Keratinocyte (primary cell): ENCODE measurements at regions not wholly inside any gene's neighbourhood (a gene's known extent, or its start where the extent isn't known, plus 50 kb on each side); places are given as distances from the start of the nearest gene placed in this dataset.

Experiments
- DNase-seq: peaks from one replicate; pipeline ENCODE4 v3.0.0-alpha.2; 2011; ENCODE audit warnings: low read depth, missing footprints, low spot score
- FAIRE-seq: peaks from 2 replicates; lab custom pipeline; 2011; peaks lifted over from hg19 to GRCh38; lab: Jason Lieb, UNC
- H2AFZ ChIP-seq: 2 replicates; pipeline ENCODE4 v1.6.0; 2012; ENCODE audit warnings: low read length, control low read depth, inconsistent platforms; ENCODE audit not compliant: control insufficient read depth
- H3K27ac ChIP-seq: 2 replicates; pipeline ENCODE4 v1.5.1; 2011; ENCODE audit warnings: low read length; ENCODE audit not compliant: control insufficient read depth, insufficient read depth
- H3K27me3 ChIP-seq: 3 replicates; pipeline ENCODE4 v1.6.0; 2011; ENCODE audit warnings: low read length; ENCODE audit not compliant: control insufficient read depth, insufficient read depth; ENCODE audit errors: extremely low read depth
- H3K36me3 ChIP-seq, 2 experiments: 2 replicates in 1 of 2; 3 replicates in 1 of 2; pipeline ENCODE4 v1.5.1; 2011; ENCODE audit warnings: low read length in 2 of 2, mild to moderate bottlenecking in 1 of 2; ENCODE audit not compliant: control insufficient read depth in 2 of 2, insufficient read depth in 2 of 2; ENCODE audit errors: extremely low read depth in 1 of 2
- H3K4me1 ChIP-seq: 3 replicates; pipeline ENCODE4 v1.5.1; 2011; ENCODE audit warnings: low read length; ENCODE audit not compliant: control insufficient read depth, insufficient read depth; ENCODE audit errors: extremely low read depth
- H3K4me2 ChIP-seq: 3 replicates; pipeline ENCODE4 v1.6.0; 2011; ENCODE audit warnings: low read depth, low read length; ENCODE audit not compliant: control insufficient read depth, insufficient read depth; ENCODE audit errors: extremely low read depth
- H3K4me3 ChIP-seq, 3 experiments: fragments of 200-600 bp in 1 of 3; sonication (generic) in 1 of 3; 2 replicates in 2 of 3; 3 replicates in 1 of 3; pipeline ENCODE4 v1.5.1; 2011 to 2016; ENCODE audit warnings: low read length in 3 of 3, mild to moderate bottlenecking in 3 of 3, control low read depth in 2 of 3, inconsistent platforms in 1 of 3, low read depth in 1 of 3, mixed read lengths in 1 of 3, mixed run types in 1 of 3, moderate library complexity in 1 of 3; ENCODE audit not compliant: control insufficient read depth in 2 of 3, insufficient read depth in 2 of 3; ENCODE audit errors: extremely low read depth in 1 of 3
- H3K79me2 ChIP-seq: 2 replicates; pipeline ENCODE4 v1.6.0; 2012; ENCODE audit warnings: low read length; ENCODE audit not compliant: control insufficient read depth, insufficient read depth
- H3K9ac ChIP-seq: 3 replicates; pipeline ENCODE4 v1.6.0; 2011; ENCODE audit warnings: low read length; ENCODE audit not compliant: control insufficient read depth, insufficient read depth; ENCODE audit errors: extremely low read depth
- H3K9me1 ChIP-seq: 3 replicates; pipeline ENCODE4 v1.6.0; 2011; ENCODE audit warnings: low read length; ENCODE audit not compliant: control insufficient read depth, insufficient read depth; ENCODE audit errors: extremely low read depth
- H3K9me3 ChIP-seq: 2 replicates; pipeline ENCODE4 v1.5.1; 2012; ENCODE audit warnings: low read depth, low read length; ENCODE audit not compliant: control insufficient read depth
- H4K20me1 ChIP-seq: 3 replicates; pipeline ENCODE4 v1.6.0; 2011; ENCODE audit warnings: low read length; ENCODE audit not compliant: control insufficient read depth, insufficient read depth; ENCODE audit errors: extremely low read depth
- CTCF ChIP-seq, 3 experiments: IDR thresholded peaks in 1 of 3; conservative IDR thresholded peaks in 1 of 3; optimal IDR thresholded peaks in 1 of 3; 2 replicates in 2 of 3; 3 replicates in 1 of 3; pipeline versions ENCODE3 to v1.5.1; 2011; ENCODE audit warnings: low read length in 3 of 3, mild to moderate bottlenecking in 3 of 3, moderate library complexity in 2 of 3, control low read depth in 1 of 3, inconsistent platforms in 1 of 3; ENCODE audit not compliant: insufficient read depth in 2 of 3; ENCODE audit errors: extremely low read depth in 1 of 3
- EZH2 ChIP-seq: IDR thresholded peaks from one replicate; pipeline ENCODE4 v1.6.1; 2012; ENCODE audit warnings: inconsistent platforms, mild to moderate bottlenecking, low read length, moderate library complexity
- dilution Hi-C: fragments of 300-500 bp; cut with MboI; formaldehyde crosslinking; loops from one replicate; pipeline ENCODE4 v1.7.0; 2020; ENCODE audit warnings: low sequenced_read_pairs; ENCODE audit not compliant: extremely low pct_ligation_motif_present

DNA sequence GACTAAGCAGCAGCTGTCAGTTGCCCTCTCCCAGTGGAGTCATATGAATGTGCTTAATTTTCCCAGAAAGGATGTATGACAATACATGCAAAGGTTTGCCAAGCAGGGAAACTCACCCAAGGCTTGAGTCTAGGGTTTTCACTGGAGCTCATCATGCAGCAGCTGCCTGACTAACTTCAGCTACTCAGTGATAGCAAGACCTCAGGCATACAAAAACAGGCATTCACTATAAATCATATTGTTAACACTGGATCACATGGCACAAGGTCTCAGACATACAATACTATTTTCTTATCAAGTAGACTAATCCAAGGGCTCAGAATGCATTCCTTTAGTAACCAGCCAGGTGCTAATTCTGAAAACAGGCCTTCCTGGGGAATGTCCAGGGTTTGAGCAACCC is 85.0 kb upstream of the STAC start:
- DNase-seq (no peak), FAIRE-seq (no peak)
- dilution Hi-C loops = no loop called here
- TF ChIP-seq CTCF (optimal IDR thresholded peaks at IDR 0.05 in 1 of 3, IDR thresholded peaks at IDR 0.05 in 1 of 3, conservative IDR thresholded peaks at IDR 0.05 in 1 of 3; ENCODE audit: extremely low read depth in 1 of 3, insufficient read depth in 2 of 3, low read length in 3 of 3) (no peak), EZH2 (no peak)
- Histone ChIP-seq H3K27ac (no peak overlapping the region), H3K36me3 (no peaks in the 10 kb centered on the region), H3K27me3 (no peaks in the 10 kb centered on the region), H3K79me2 (no peaks in the 10 kb centered on the region), H4K20me1 (no peaks in the 10 kb centered on the region), H3K9me1 (no peaks in the 10 kb centered on the region), H3K9ac (no peak overlapping the region), H3K9me3 (no peaks in the 10 kb centered on the region), H3K4me2 (no peak overlapping the region), H3K4me1 (no peaks in the 10 kb centered on the region), H3K4me3 (no peak overlapping the region), H2AFZ (no peak overlapping the region)

- H3K4me2 ChIP-seq = no peak overlapping the region
- DNase-seq (no peak), FAIRE-seq (no peak)
- no peaks in the 10 kb centered on the region for H3K36me3 ChIP-seq
- TF ChIP-seq CTCF (optimal IDR thresholded peaks at IDR 0.05 in 1 of 3, IDR thresholded peaks at IDR 0.05 in 1 of 3, conservative IDR thresholded peaks at IDR 0.05 in 1 of 3; ENCODE audit: extremely low read depth in 1 of 3, insufficient read depth in 2 of 3, low read length in 3 of 3) (no peak), EZH2 (no peak)
- H2AFZ ChIP-seq = no peak overlapping the region
- H3K79me2 ChIP-seq = no peaks in the 10 kb centered on the region
- no peak overlapping the region for H3K27ac ChIP-seq
- no peak overlapping the region for H3K4me3 ChIP-seq
- no peaks in the 10 kb centered on the region for H4K20me1 ChIP-seq
- H3K27me3 ChIP-seq = no peaks in the 10 kb centered on the region
- H3K4me1 ChIP-seq = no peaks in the 10 kb centered on the region
- no peaks in the 10 kb centered on the region for H3K9me1 ChIP-seq
- no peak overlapping the region for H3K9ac ChIP-seq
- dilution Hi-C loops = no loop called here
- H3K9me3 ChIP-seq = no peaks in the 10 kb centered on the region
Observed at GRCh38 chr3:36297195-36297594, 83.1 kb upstream of the STAC start.
